ENCODE measurements at regions not wholly inside any gene's neighbourhood (a gene's known extent, or its start where the extent isn't known, plus 50 kb on each side); places are given as distances from the start of the nearest gene placed in this dataset.

DNA sequence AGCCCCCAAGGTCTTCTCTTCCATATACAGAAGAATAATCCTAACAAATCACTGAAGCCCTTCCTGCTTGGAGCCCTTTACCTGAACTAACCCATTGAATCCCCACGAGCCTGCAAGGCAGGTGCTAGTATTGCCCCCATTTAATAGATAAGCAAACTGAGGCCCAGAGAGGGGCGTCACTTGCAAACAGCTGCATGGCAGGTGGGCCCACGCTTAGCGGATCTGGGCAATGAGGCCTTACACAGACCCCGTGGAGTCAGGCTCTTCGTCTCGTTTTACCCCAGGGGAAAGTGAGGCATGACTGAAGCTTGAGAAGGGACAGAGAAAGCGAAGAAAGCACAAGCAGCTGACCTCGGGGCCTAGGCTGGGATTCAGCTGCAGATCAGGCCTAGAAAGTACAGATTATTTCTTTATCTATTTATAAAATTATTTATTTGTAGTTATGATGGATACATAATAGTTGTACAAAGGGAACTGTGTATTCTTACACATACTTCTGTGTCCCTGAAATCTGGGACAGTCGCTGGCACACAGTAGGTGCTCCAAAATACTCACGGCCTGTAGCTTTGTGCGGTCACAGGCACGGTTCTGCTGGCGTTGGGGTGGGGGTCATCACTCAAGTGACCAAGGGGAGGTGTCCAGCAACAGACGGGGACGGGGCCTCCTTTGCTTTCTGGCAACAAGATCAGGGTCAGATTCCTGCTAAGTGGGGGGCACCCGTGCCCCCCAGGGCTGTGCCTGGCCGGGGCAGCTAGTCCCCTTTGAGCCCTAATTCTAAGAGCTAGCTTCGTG, 223.2 kb upstream of the GSE1 start:
- Histone ChIP-seq H3K4me3 (ENCODE audit: low read depth, low read length) (no peak overlapping the region), H3K36me3 (ENCODE audit: control insufficient read depth, insufficient read depth, low read length) (no peaks in the 10 kb centered on the region), H3K27me3 (ENCODE audit: control insufficient read depth, insufficient read depth, low read length) (no peaks in the 10 kb centered on the region)
- POLR2A ChIA-PET = no interaction called here
- DNase-seq (ENCODE audit: low read depth) = no peak
- TF ChIP-seq, protein P1, sequence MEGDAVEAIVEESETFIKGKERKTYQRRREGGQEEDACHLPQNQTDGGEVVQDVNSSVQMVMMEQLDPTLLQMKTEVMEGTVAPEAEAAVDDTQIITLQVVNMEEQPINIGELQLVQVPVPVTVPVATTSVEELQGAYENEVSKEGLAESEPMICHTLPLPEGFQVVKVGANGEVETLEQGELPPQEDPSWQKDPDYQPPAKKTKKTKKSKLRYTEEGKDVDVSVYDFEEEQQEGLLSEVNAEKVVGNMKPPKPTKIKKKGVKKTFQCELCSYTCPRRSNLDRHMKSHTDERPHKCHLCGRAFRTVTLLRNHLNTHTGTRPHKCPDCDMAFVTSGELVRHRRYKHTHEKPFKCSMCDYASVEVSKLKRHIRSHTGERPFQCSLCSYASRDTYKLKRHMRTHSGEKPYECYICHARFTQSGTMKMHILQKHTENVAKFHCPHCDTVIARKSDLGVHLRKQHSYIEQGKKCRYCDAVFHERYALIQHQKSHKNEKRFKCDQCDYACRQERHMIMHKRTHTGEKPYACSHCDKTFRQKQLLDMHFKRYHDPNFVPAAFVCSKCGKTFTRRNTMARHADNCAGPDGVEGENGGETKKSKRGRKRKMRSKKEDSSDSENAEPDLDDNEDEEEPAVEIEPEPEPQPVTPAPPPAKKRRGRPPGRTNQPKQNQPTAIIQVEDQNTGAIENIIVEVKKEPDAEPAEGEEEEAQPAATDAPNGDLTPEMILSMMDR (IDR thresholded peaks at IDR 0.05; ENCODE audit: insufficient read depth, low read depth, low read length) = no peak
- CTCF ChIA-PET = interaction anchor here (0.8 to 3.0 kb wide), 5 partner anchors 19 to 226 kb away, joined by 3 to 24 read pairs (median 4); no protein-coding TSS in a partner anchor

DNA sequence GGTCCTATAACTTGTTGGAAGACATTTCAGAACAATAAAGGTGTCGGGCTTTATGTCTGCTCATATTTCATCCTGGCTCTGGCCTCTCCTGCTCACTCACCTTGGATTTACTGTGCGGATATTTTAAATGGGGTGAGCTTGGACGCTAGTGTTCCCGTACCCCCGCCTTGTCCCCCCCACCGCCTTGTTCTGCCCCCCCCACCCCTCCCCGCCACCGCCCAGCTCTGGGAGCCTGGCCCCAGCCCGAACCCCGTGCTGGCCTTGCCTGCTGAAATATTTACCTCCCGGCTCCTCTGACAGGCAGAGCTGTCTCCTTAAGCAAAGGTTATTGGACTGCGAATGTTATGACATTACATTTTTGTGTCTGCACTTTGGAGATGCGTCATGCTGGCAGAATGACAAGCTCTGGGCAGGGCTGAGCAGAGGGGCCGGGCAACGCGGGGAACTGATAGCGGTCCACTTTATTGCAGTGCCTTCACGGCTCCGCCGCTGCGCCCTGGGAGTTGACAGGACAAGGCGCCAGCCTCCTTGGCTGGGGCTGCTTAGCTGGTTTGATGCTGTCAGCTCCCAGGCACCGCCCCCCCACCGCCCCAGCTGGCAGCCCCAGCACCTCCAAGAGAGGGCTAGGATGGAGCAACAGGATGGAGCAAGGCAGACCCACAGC, 222.5 kb upstream of the GSE1 start:
- TF ChIP-seq, protein P1 (IDR thresholded peaks at IDR 0.05; ENCODE audit: insufficient read depth, low read depth, low read length) = no peak
- peak; percentile 70 for DNase-seq (ENCODE audit: low read depth)
- Histone ChIP-seq H3K27me3 (ENCODE audit: control insufficient read depth, insufficient read depth, low read length) (no peaks in the 10 kb centered on the region), H3K36me3 (ENCODE audit: control insufficient read depth, insufficient read depth, low read length) (no peaks in the 10 kb centered on the region), H3K4me3 (ENCODE audit: low read depth, low read length) (no peak overlapping the region)
- ChIA-PET CTCF (interaction anchor here (0.8 to 3.0 kb wide), 4 partner anchors 20 to 225 kb away, joined by 3 to 24 read pairs (median 5); no protein-coding TSS in a partner anchor), POLR2A (no interaction called here)

DNA sequence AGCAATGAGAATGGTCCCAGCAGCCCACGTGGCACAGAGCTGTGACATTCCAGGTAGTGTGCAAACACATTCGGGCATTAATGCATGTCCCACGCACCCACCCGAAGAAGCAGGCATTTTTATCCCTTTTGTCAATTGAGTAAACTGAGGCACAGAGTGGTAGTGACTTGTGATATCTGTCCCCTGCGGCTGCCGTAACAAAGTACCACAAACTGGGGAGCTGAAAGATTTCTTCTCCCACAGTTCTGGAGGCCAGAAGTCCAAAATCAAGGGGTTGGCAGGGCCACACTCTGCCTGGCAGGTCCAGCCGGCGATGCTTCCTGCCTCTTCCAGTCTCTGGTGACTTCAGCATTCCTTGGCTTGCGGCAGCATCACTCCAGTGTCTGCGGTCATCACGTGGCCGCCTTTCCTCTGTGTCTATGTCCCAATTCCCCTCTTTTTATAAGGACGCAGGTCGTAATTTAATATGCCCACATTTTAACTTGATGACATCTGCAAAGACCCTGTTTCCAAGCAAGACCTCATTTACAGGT, 221.9 kb upstream of the GSE1 start:
- no peaks in the 10 kb centered on the region for H3K27me3 ChIP-seq (ENCODE audit: control insufficient read depth, insufficient read depth, low read length)
- CTCF ChIA-PET = interaction anchor here (1.3 to 3.0 kb wide), 3 partner anchors 20 to 276 kb away, joined by 5 to 24 read pairs (median 7); no protein-coding TSS in a partner anchor
- DNase-seq (ENCODE audit: low read depth) = no peak
- H3K4me3 ChIP-seq (ENCODE audit: low read depth, low read length) = no peak overlapping the region
- POLR2A ChIA-PET = no interaction called here
- TF ChIP-seq, protein P1 (IDR thresholded peaks at IDR 0.05; ENCODE audit: insufficient read depth, low read depth, low read length) = no peak
- no peaks in the 10 kb centered on the region for H3K36me3 ChIP-seq (ENCODE audit: control insufficient read depth, insufficient read depth, low read length)

DNA sequence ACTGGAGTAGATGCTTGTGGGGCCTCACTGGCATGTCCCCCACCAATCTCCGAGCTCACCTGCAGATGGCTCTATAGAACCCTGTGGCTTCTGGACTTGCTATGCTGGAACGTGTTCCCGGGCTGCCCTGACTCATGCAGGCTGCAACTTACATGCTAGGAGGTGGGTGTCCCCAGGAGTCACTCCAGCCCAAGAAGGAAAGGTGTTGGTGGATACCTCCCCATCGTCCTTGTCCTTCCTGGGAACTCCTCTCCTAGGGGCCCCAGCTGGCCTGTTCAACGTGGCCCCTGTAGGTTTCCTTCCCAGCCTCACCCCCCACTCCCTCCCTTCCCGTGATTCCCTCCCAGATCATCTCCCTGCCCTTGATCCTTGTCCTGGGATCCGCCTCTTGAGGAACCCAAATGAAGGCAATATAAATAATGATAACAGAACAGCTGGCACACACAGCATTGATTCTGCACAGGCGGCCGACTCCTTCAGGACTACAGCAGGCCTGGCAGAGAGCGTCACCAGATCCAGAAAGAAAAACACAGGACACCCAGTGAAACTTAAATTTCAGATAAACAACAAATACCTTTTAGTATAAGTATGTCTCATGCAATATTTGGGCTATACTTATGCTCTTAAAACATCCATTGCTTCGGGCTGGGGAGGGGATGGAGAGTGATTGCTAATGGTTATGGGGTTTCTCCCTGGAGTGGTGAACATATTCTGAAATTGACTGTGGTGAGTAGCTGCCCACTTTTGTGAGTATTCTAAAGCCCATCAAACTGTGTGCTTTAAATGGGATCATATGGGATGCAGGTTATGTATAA, 221.1 kb upstream of the GSE1 start:
- TF ChIP-seq, protein P1 (IDR thresholded peaks at IDR 0.05; ENCODE audit: insufficient read depth, low read depth, low read length) = no peak
- H3K27me3 ChIP-seq (ENCODE audit: control insufficient read depth, insufficient read depth, low read length) = no peaks in the 10 kb centered on the region
- H3K36me3 ChIP-seq (ENCODE audit: control insufficient read depth, insufficient read depth, low read length) = no peaks in the 10 kb centered on the region
- ChIA-PET CTCF (interaction anchor here (1.0 to 3.0 kb wide), 5 partner anchors 21 to 277 kb away, joined by 3 to 24 read pairs (median 5); no protein-coding TSS in a partner anchor), POLR2A (no interaction called here)
- no peak overlapping the region for H3K4me3 ChIP-seq (ENCODE audit: low read depth, low read length)
- DNase-seq (ENCODE audit: low read depth) = no peak

Measured in BJ (cell line).